NCI-H1417 (cell line): ENCODE measurements at regions not wholly inside any gene's neighbourhood (a gene's known extent, or its start where the extent isn't known, plus 50 kb on each side); places are given as distances from the start of the nearest gene placed in this dataset.
"Not testable (repeated sequence)": the region's sequence is repeated elsewhere in the genome, so short reads cannot be mapped to it uniquely, and the experiment has no call there.

Source experiments
- DNase-seq, 3 experiments: peaks; one replicate each; lab custom pipeline; 2025; lab: John Stamatoyannopoulos, UW

DNA sequence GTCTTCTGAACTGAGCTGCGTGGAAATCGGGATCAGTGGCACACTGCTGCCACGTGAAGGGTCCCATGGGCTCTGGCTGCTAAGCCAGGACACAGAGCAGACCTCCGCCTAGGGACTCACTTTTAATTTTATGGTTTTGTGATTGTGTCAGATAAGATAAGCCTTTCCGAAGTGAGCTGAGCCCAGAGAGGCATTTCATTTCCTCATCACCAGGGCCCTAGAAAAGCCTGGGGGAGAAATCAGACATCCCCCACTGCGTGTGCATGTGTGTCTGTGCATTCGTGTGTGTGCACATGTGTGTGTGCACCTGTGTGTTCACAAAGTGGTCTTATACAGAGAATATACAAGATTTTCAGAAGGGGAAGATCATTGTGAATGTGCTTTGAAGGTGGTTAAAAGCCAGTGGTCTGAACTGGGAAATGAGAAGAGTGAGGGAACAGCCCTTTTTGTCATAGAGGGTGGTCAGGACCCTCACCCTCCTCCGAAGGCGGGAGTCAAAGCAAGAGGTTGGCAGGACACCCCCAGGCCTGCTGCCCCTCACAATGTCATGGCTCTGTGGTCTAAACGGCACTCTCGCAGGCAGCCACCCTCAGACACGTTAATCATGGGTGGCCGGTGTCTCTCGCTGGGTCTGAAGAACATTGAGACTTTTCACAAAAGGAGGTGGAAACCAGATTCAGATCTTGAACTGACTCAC is 176.1 kb upstream of the PFKP start:
- no peak for DNase-seq

DNA sequence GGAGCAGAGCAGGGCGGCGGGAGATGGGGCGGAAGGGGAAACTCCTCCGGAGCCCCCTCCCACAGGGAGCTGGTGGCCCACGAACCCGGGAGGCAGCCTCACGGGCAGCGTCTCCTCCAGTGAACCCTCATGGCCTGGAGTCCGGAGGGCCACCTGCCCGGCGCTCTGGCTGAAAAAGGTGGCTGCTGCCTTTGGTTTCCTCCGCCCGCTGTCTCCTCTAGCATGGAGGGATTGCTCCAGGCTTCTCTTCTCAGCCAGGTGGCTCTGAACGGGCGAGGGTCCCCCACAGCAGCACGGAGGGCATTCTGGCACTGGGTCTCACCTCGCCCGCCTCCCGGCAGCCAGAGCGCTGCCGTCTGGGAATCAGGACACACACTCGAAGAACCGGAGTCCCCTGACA is 177.3 kb upstream of the PFKP start:
- DNase-seq, result no peak

DNA sequence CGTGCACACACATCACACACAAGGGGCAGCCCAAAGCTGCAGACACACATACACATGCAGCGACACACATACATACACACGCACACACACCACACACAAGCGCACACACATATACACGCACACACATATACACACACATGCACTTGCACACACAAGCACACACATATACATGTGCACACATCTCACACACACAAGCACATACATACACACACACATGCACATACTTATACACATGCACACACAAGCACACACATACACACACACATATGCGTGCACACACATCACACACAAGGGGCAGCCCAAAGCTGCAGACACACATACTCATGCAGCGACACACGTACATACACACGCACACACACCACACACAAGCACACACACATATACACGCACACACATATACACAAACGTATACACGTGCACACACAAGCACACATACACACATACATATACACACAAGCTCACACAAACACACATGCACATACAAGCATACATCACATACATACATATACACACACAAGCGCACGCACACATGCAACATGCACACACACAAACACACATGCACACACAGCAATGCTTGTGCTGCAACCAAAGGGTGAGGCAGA is 178.8 kb upstream of the PFKP start:
- DNase-seq, result no peak

DNA sequence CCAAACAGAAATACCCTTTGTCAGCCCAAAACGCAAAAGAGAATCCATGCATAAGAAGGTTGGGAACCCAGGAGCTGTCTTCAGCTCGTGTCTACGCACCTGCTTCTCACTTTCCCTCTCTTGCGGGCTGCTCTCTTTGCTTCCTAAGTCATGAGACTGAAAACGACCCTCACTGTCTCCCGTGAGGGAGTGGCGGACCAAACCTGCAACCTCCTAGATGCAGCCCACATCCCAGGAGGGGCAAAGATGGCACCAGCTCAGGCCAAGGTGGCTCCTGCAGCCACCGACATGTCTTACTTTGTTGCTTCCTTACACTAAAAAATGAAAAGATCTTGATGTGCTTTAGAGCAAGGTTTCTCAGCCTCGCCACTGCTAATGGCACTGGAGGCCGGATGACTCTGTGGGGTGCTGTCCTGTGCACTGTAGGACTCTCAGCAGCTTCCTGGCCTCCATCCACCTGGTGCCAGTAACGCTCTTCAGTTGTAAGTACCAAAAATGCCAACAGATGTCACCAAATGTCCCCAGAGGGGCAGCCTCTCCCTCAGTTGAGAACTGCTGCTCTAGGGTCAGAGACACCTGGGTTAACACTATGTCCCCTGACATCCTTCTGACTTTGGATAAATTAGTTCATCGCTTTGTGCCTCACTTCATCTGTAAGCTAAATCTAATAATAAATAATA is 179.8 kb upstream of the PFKP start:
- DNase-seq, result no peak

DNA sequence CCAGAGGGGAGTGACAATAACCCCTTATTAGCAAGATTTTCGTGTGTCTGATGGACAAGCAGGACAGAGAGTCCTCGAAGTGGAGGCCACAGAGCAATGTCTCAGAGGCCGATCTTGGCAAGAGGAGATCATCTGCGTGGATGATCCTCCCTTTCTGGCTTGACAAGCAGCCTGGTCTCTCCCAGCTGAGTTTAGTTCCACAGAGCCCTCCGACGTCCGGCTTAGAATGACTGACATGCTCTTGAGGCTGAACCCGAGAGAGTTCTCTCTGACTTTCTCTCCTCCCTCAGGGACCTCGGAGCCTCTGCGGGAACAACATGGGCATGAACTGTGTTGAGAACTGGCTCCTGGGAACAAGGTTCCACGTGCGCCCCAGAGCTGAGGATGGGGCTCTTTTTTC is 180.7 kb upstream of the PFKP start:
- DNase-seq, result no peak

DNA sequence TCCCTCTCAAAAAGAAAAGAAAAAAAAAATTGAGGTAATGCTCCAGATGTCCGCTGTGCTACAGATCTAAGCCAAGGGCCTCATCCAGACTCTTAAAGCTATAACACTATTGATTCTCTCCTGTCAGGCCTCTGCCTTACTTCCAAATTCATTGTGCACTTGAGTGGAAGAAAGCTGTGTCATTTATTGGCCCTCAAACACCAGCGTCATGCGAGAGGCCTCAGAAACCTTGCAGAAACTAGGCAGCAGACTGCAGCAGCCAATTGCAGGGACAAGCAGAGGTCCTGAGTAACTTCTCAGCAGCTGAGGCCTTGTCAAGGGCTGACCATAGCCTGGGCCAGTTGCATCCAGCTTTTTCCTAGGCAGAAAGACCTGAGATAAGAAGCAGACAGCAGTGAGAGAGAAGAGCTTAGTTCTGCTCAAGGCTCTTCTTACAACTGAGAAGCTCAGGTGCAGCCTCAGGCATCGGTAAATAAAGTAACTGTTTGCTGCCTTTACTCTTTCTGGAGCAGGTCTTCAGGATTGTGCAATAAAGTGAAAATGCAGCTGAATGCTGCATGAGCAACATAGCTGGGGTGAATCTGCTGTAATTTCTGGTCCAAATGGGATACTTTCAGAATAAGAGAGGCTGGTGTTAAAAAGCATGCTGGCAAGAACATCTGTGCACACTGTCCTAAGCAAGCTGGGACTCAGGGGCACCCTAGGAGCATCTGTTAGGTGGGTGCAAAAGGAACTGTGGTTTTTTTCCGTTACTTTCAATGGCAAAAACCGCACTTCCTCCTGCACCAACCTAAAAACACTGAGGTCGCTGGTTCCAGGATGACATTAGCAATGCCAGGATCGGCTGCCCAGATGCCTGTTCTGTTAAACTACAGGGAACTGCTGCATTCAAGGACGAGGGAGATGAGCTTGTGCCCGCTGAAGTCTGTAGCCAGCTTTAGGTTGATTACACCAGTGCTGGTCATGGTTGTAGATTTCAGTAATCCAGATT is 181.8 kb upstream of the PFKP start:
- DNase-seq, result no peak

DNA sequence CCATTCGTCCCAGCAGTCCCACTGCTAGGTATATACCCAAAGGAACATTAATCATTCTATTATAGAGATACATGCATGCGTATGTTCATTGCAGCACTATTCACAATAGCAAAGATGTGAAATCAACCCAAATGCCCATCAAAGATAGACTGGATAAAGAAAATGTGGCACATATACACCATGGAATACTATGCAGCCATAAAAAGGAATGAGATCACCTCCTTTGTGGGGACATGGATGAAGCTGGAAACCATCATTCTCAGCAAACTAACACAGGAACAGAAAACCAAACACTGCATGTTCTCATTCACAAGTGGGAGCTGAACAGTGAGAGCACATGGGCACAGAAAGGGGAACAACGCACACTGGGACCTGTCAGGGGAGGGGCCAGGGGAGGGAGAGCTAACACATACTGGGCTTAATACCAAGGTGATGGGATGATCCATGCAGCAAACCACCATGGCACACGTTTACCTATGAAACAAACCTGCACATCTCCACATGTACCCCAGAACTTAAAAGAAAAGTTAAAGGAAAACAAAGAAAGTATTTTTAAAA is 183.3 kb upstream of the PFKP start:
- not testable (repeated sequence) for DNase-seq

DNA sequence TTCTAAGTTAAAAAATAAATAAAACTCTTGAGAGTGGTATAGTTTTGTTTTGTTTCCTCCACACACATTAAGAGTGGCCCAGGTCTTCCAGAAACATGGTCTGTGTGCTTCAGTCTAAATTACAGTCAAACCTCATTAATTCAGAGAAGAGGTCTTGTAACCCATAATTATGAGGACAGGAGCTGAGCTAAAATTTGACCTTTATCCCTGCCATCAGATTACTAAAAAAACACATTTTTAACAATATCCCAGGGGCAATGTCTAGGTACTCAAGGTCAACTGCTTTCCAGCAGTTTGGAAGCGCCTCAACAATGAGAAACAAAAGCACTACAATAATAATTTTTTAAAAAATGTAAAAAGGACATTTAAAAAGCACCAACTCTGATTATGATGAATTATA is 184.1 kb upstream of the PFKP start:
- no peak for DNase-seq

DNA sequence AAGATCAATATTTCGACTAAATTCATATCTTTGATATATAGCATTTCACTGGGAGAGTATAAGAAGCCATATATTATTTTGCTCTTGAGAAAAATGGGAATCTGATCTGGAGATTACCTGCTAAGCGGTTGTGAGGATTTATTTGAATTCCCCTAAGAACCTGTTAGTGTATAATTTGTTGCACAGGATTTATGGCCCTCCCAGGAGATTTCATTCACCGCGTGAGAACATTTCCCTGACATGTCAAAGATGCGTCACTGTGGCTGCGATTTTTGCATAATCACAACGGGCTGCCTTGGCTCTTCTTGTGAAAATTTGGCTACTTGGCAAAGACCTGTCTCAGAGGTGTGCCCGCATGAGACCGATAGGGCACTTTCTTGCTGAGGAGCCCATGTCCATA is 184.7 kb upstream of the PFKP start:
- peak in 2 of 3 experiments; percentile 5 to 74 for DNase-seq

DNA sequence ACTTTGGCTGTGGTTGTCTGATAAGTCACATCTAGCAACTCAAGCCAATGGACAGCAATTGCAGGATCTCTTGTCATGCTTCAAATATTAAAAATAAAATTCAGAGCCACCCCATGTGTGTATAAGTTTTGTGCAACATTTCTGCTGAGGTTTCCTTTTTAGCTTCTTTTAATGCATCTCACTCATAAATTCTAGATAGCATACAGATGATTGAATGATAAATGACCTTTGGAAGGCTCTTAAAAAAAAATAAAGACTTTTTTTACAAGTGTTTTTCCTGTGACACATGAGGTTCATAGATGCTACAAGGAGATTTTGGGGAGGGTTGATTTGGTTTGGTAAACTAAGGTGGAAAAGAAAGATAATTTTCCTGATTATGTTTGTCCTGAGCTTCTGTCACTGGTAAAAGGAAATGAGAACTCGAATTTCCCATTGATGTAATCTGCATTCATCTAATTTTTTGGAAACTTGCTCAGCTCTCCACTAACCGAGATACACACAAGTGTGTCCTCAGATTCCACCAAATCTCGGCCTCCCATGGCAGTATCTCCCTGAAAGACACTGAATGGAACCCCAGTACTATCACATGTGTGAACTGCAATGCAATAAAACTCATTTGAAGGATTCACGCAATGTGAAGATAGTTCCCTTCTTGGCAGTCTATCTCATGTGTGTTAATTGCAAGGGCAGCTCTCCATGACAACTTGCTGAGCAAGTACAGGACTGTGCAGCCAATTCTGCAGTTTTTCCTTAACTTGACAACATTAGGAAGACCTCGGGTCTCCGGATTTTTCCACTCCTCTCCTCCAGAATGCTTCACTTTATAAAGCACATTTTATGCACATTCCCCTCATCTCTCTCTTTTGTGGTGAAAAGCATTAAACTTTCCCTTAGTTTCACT is 185.4 kb upstream of the PFKP start:
- DNase-seq, result no peak

DNA sequence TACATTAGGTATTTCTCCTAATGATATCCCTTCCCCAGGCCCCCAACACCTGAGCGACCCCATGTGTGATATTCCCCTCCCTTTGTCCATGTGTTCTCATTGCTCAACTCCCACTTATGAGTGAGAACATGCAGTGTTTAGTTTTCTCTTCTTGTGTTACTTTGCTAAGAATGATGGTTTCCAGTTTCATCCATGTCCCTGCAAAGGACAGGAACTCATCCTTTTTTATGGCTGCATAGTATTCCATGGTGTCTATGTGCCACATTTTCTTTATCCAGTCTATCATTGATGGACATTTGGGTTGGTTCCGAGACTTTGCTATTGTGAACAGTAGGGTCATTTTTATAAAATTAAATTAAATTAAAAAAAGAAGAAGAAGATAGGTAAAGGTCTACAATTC is 187.3 kb upstream of the PFKP start:
- DNase-seq, result not testable (repeated sequence)

DNA sequence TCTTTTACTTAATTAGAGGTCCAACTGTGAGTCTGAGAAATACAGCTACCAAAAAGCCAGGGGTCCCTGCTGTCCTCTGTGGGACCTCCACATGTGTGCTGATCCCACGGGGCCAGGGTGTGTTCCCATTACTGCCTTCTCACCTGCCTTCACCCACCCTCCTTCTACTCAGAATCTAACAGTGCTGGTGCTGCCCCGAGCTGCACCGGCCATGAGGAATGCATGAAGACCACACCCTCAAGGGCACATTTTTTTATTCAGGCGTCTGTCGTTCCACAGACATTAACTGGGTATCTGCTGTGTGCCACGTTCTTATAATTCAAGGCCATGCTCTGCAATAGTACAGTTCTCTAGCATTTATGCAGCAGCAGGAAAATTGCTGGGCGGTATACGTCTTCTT is 188.5 kb upstream of the PFKP start:
- no peak for DNase-seq

DNA sequence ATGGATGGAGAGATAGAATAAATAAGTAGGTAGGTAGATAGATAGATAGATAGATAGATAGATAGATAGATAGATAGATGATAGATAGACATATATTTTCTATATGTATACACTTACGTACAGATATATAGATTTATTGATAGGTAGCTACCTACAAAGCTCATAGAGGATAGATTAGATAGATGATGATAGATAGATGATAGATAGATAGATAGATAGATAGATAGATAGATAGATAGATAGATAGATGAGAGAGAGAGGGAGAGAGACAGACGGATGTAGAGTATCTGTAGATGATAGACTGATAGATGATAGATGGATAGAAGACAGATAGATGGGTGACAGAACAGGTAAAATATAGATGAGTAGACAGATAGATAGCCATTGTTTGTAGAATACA is 191.3 kb upstream of the PFKP start:
- DNase-seq, result no peak

DNA sequence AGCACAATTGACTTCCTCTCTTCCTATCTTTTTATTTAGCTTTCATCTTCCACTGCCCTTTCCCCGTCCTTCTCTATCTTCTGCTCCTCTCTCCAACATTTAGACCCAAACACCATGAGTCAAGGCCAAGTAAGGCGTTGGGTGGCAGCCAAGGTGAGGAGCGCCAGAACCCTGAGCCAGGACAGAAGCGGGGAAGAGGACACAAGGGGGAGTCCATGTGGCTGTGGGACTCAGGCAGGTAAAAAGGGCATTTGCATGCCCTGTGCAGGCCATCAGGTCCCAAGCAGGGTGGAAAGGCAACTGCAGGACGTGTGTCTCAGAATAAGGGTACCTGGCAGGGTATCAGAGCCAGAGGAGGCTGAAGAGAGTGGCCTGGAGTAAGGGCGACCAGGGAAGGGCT is 192.4 kb upstream of the PFKP start:
- DNase-seq, result no peak

DNA sequence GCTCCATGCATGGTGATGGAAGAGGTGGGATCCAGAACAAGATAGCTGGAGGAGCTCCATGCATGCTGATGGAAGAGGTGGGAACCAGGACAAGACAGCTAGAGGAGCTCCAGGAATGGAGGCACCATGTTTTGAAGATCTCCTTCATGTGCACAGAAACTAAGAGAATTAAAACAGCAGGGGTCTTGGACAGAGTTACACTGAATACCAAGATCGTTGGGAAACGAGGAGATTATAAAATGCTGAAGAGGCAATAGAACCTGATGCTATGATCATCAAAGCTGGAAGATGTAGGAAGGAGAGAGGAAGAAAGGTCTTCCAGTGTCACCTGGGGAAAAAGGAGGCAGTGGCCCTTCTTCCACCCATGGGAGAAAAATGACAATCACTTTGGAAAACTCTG is 193.6 kb upstream of the PFKP start:
- DNase-seq, result no peak

DNA sequence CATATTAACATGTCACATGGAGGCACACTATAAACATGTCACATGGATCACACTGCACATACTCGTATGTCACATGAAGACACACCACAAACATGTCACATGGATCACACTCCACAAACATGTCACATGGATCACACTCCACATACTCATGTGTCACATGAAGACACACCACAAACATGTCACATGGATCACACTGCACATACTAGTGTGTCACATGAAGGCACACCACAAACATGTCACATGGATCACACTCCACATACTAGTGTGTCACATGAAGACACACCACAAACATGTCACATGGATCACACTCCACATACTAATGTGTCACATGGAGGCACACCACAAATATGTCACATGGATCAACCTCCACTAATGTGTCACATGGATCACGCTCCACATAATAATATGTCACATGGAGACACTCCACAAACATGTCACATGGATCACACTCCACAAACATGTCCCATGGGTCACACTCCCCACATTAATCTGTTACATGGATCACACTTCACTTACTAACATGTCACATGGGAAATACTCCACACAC is 195.6 kb upstream of the PFKP start:
- DNase-seq, result no peak

DNA sequence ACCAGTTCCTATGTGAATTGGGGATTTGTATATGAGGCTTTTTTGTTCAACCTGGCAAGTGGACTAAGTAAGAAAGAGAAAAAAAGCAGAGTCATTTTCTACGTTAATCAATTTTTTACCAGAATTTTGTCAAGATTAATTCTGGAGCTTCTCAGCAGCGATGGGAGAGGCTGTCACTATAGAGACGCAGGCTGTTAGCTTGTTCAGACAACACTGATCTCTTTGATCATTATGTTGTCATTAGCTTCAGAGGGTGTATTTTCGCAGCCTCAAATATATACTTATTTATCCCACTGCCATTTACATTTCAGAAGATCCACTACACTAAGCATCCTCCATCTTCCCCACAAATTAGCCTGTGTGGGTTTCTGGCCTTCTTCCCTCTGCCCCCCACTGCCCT is 196.7 kb upstream of the PFKP start:
- no peak for DNase-seq

DNA sequence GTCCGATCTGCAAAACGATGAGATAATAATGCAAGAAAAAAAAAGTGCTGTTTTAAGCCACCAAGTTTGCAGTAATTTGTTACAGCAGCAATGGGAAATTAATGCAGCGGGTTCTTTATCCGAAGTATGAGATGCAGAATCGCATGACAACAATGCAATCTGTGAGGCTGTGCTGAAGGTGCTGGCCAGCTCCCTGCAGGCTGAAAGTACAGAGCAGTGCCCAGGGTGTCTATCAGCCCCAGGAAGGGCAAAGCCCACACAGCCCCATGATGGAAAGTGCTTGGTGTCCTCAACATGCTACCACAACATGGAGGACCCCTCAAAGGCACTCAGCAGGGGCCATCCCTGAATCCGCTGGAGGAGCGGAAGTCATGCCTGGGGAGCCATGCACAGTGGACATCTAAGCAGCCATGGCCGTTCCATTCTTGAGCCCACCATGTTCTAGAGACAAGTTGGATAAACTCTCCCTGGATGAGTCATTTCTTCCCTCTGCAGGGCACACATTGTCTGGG is 199.5 kb upstream of the PFKP start:
- DNase-seq, result no peak

DNA sequence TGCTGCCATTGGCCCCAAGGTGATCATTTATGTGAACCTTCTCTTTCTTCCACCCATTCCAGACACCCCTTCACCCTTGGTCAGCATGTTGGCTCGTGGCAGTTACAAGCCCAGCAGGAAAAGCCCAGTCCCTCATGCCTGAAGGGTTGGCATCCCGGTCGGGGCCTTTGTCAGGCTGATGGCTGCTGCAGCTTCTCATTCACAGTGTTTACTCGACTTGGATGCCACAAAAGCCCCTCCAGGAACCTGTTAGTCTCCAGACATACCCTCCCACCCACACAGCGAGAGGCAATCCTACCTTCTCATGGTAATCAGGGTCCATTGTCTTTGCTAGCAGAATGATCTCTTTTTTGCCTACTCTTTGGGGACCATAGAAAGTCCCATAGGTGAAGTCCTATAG is 200.8 kb upstream of the PFKP start:
- no peak for DNase-seq

DNA sequence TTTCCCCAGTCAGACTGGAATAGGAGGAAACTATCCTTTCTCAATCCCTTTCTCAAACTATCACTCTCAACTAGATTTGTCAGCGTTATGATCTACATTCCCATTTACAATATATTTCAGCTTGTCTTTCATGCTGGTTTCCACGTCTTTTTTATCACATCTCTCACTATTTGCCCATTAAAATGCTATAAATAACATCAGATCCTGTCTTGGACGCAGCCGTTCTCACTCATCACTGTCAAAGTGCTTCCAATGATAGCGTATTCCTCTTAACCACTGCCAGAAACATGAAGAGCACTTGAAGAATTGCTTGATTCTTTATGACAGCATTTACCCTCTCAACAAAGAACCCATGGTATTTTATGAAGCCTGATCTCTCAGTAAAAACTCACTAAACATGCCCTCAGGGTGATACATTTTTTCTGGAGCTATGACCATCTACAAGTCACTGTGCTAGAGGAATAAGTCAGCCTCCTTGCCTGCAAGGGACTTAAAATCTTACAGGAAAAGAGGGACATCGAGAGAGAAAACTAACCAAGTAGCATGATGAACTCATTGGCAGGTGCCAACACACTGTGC is 205.6 kb upstream of the PFKP start:
- DNase-seq, result peak in 2 of 3 experiments; percentile 2 to 80
